Caco-2 (cell line): ENCODE measurements at regions not wholly inside any gene's neighbourhood (a gene's known extent, or its start where the extent isn't known, plus 50 kb on each side); places are given as distances from the start of the nearest gene placed in this dataset.

Experiments used
- BruUV-seq: library from RNA; stranded (reverse); fragments of 400-500 nt; replicated peaks from 2 replicates; lab custom pipeline; 2021; lab: Mats Ljungman, UMichigan
- CTCF ChIA-PET: fragments of 300-600 bp; sonication (Branson Sonifier 250); formaldehyde crosslinking; loops from one replicate; lab custom pipeline; 2022; ENCODE audit warnings: antibody characterized with exemption; lab: Charles Lee
- POLR2A ChIA-PET: fragments of 300-600 bp; sonication (Branson Sonifier 250); formaldehyde crosslinking; loops from one replicate; lab custom pipeline; 2022; ENCODE audit warnings: antibody characterized with exemption; lab: Charles Lee
- DNase-seq, 2 experiments: peaks; one replicate each; pipeline versions ENCODE4 v3.0.0 to v3.0.0-alpha.2; 2020 to 2022
- H3K27me3 ChIP-seq: replicated peaks from 2 replicates; pipeline ENCODE4 v1.6.0; 2011; ENCODE audit warnings: low read length; ENCODE audit not compliant: control insufficient read depth, insufficient read depth
- H3K36me3 ChIP-seq: 2 replicates; pipeline ENCODE4 v1.5.1; 2011; ENCODE audit warnings: low read length; ENCODE audit not compliant: control insufficient read depth, insufficient read depth
- H3K4me1 ChIP-seq: fragments of 250-450 bp; sonication (Bioruptor Pico); 2 replicates; pipeline ENCODE4 v1.5.1; 2020; ENCODE audit warnings: mild to moderate bottlenecking
- H3K4me3 ChIP-seq: 2 replicates; pipeline ENCODE4 v1.5.1; 2011; ENCODE audit warnings: low read depth, mild to moderate bottlenecking, control low read depth, low read length
- H3K9me3 ChIP-seq: fragments of 250-450 bp; sonication (Bioruptor Pico); 2 replicates; pipeline ENCODE4 v1.5.1; 2020; ENCODE audit warnings: mild to moderate bottlenecking, moderate library complexity
- H3K27ac Mint-ChIP-seq: one replicate; pipeline ENCODE4 v1.8.0; 2022; ENCODE audit warnings: mixed read lengths; ENCODE audit not compliant: unreplicated experiment
- H3K27me3 Mint-ChIP-seq: one replicate; pipeline ENCODE4 v1.8.0; 2022; ENCODE audit warnings: mixed read lengths; ENCODE audit not compliant: insufficient read depth, unreplicated experiment
- H3K36me3 Mint-ChIP-seq: one replicate; pipeline ENCODE4 v1.8.0; 2022; ENCODE audit warnings: mild to moderate bottlenecking, mixed read lengths; ENCODE audit not compliant: insufficient read depth, unreplicated experiment
- H3K4me1 Mint-ChIP-seq: one replicate; pipeline ENCODE4 v1.8.0; 2022; ENCODE audit warnings: low read depth, mixed read lengths; ENCODE audit not compliant: unreplicated experiment
- H3K4me3 Mint-ChIP-seq: one replicate; pipeline ENCODE4 v1.8.0; 2022; ENCODE audit warnings: mild to moderate bottlenecking, moderate library complexity, mixed read lengths; ENCODE audit not compliant: unreplicated experiment
- H3K9me3 Mint-ChIP-seq: one replicate; pipeline ENCODE4 v1.8.0; 2022; ENCODE audit warnings: mixed read lengths; ENCODE audit not compliant: unreplicated experiment
- intact Hi-C: fragments of 100-400 bp; cut with micrococcal nuclease; formaldehyde crosslinking; loops from one replicate; pipeline ENCODE4 v1.10.0; 2022; ENCODE audit not compliant: unreplicated experiment
- TF ChIP-seq, protein P1 (sequence below), 2 experiments: fragments of 200-600 bp in 1 of 2; IDR thresholded peaks; 1 replicate in 1 of 2; 2 replicates in 1 of 2; pipeline versions ENCODE4 v1.5.1 to v1.8.0; 2011 to 2022; ENCODE audit warnings: antibody characterized with exemption in 1 of 2, control low read depth in 1 of 2, inconsistent platforms in 1 of 2, low read depth in 1 of 2, low read length in 1 of 2, mild to moderate bottlenecking in 1 of 2, moderate library complexity in 1 of 2; ENCODE audit not compliant: insufficient read depth in 1 of 2, severe bottlenecking in 1 of 2, unreplicated experiment in 1 of 2

DNA sequence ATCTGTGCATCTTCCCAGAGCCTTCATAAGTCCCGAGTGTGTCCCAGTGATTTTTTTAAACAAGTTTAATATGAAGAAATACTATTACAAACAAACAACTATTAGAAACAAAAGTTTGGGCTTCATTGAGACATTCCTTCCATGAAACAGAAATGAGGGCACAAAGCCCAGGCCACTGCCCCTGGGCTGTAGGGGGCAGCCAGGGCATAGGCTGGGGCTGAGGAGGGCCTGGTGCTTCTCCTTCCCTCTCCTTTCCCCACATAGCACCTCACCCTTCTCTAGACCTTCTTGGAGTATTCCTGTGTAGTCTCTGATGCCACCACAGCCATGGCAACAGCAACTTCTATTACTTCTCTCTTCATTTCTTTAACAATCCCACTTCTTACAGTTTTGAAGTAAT lies 348.2 kb downstream of the IRX2 start:
- no TSS peak for BruUV-seq
- intact Hi-C loops, result no loop called here
- DNase-seq, result no peak
- Histone ChIP-seq H3K4me1 (no peaks in the 10 kb centered on the region), H3K4me3 (no peak overlapping the region), H3K36me3 (no peaks in the 10 kb centered on the region), H3K9me3 (no peaks in the 10 kb centered on the region), H3K27me3 (no peaks in the 10 kb centered on the region)
- H3K27ac Mint-ChIP-seq, result no peak overlapping the region
- H3K36me3 Mint-ChIP-seq, result no peaks in the 10 kb centered on the region
- POLR2A ChIA-PET, result no interaction called here
- peaks cover 9% of the 10 kb centered on the region for H3K9me3 Mint-ChIP-seq
- no peaks in the 10 kb centered on the region for H3K4me1 Mint-ChIP-seq
- no peaks in the 10 kb centered on the region for H3K27me3 Mint-ChIP-seq
- no peak overlapping the region for H3K4me3 Mint-ChIP-seq
- CTCF ChIA-PET, result no interaction called here
- TF ChIP-seq, protein P1, sequence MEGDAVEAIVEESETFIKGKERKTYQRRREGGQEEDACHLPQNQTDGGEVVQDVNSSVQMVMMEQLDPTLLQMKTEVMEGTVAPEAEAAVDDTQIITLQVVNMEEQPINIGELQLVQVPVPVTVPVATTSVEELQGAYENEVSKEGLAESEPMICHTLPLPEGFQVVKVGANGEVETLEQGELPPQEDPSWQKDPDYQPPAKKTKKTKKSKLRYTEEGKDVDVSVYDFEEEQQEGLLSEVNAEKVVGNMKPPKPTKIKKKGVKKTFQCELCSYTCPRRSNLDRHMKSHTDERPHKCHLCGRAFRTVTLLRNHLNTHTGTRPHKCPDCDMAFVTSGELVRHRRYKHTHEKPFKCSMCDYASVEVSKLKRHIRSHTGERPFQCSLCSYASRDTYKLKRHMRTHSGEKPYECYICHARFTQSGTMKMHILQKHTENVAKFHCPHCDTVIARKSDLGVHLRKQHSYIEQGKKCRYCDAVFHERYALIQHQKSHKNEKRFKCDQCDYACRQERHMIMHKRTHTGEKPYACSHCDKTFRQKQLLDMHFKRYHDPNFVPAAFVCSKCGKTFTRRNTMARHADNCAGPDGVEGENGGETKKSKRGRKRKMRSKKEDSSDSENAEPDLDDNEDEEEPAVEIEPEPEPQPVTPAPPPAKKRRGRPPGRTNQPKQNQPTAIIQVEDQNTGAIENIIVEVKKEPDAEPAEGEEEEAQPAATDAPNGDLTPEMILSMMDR (IDR thresholded peaks at IDR 0.05; ENCODE audit: insufficient read depth in 1 of 2, low read depth in 1 of 2, low read length in 1 of 2, severe bottlenecking in 1 of 2, unreplicated experiment in 1 of 2), result no peak

DNA sequence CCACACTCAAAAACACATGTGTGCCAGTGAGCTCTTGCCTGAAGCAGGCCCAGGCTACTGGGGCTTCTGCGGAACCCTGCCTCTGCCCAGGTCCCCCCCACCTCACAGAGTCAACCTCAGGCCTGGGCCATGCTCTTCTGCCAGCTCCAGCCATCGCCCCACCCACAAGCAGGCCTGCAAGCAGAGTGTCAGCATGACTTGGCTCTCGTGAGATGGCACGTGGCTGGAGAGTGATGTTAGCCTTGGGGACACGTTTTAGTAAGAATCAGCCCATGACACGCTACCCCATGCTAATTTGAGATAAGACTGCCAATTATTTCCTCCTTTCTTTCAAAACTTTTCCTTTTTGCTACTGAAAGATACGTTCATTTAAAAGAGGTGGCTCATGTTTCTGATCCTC lies 351.7 kb downstream of the IRX2 start:
- H3K4me3 Mint-ChIP-seq, result no peak overlapping the region
- ChIA-PET CTCF (no interaction called here), POLR2A (no interaction called here)
- TF ChIP-seq, protein P1 (IDR thresholded peaks at IDR 0.05; ENCODE audit: insufficient read depth in 1 of 2, low read depth in 1 of 2, low read length in 1 of 2, severe bottlenecking in 1 of 2, unreplicated experiment in 1 of 2), result no peak
- H3K4me1 Mint-ChIP-seq, result no peaks in the 10 kb centered on the region
- Histone ChIP-seq H3K9me3 (no peaks in the 10 kb centered on the region), H3K27me3 (no peaks in the 10 kb centered on the region), H3K4me3 (no peak overlapping the region), H3K36me3 (no peaks in the 10 kb centered on the region), H3K4me1 (no peaks in the 10 kb centered on the region)
- H3K9me3 Mint-ChIP-seq, result peaks cover 9% of the 10 kb centered on the region
- intact Hi-C loops, result no loop called here
- H3K27me3 Mint-ChIP-seq, result no peaks in the 10 kb centered on the region
- H3K36me3 Mint-ChIP-seq, result no peaks in the 10 kb centered on the region
- BruUV-seq, result no TSS peak
- no peak overlapping the region for H3K27ac Mint-ChIP-seq
- DNase-seq, result no peak

DNA sequence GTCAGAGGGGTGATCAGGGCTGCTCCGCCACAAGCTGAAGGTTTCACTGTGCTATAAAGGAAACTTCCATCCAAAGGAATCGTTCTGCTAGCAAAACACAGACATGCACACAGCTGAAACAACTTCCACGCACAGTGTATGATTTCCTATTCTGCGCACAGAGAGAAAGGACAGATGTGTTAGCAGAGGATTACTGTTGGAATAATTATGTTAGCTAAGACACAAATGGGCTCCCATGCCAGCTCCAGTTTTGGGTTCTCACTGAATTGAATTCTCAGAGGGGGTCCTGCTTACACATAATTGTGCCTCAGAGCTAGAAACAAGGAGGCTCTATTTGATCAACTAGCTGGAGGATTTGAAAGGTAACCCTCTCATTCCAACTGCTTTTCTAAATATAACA lies 352.4 kb downstream of the IRX2 start:
- no peak overlapping the region for H3K27ac Mint-ChIP-seq
- no peak for DNase-seq
- Histone ChIP-seq H3K4me1 (no peaks in the 10 kb centered on the region), H3K36me3 (no peaks in the 10 kb centered on the region), H3K27me3 (no peaks in the 10 kb centered on the region), H3K4me3 (no peak overlapping the region), H3K9me3 (no peaks in the 10 kb centered on the region)
- CTCF ChIA-PET, result no interaction called here
- H3K36me3 Mint-ChIP-seq, result no peaks in the 10 kb centered on the region
- H3K4me3 Mint-ChIP-seq, result no peak overlapping the region
- no peaks in the 10 kb centered on the region for H3K4me1 Mint-ChIP-seq
- intact Hi-C loops, result no loop called here
- no TSS peak for BruUV-seq
- peaks cover 9% of the 10 kb centered on the region for H3K9me3 Mint-ChIP-seq
- POLR2A ChIA-PET, result no interaction called here
- peaks cover 4% of the 10 kb centered on the region for H3K27me3 Mint-ChIP-seq
- TF ChIP-seq, protein P1 (IDR thresholded peaks at IDR 0.05; ENCODE audit: insufficient read depth in 1 of 2, low read depth in 1 of 2, low read length in 1 of 2, severe bottlenecking in 1 of 2, unreplicated experiment in 1 of 2), result no peak
